Spleen (tissue), 7 donors: ENCODE measurements at regions not wholly inside any gene's neighbourhood (a gene's known extent, or its start where the extent isn't known, plus 50 kb on each side); places are given as distances from the start of the nearest gene placed in this dataset.

Experiments used
- CTCF ChIP-seq, 11 experiments: fragments of 200-600 bp in 7 of 11; fragments of 450-650 bp in 4 of 11; sonication (generic) in 4 of 11; IDR thresholded peaks in 8 of 11; conservative IDR thresholded peaks in 3 of 11; 1 replicate in 7 of 11; 2 replicates in 4 of 11; pipeline versions ENCODE4 v1.4.0 to v1.8.0; 2016 to 2021; ENCODE audit warnings: antibody characterized with exemption in 11 of 11, inconsistent platforms in 4 of 11, mild to moderate bottlenecking in 1 of 11
- POLR2A ChIP-seq, 3 donors: fragments of 450-650 bp; IDR thresholded peaks; one replicate each; pipeline ENCODE4 v1.5.1; 2017; ENCODE audit warnings: antibody characterized with exemption in 3 of 3, mild to moderate bottlenecking in 1 of 3
- POLR2AphosphoS5 ChIP-seq, 3 donors: sonication (generic); formaldehyde crosslinking; IDR thresholded peaks; one replicate each; pipeline ENCODE4 v1.5.1; 2017; ENCODE audit warnings: antibody characterized with exemption in 3 of 3
- donor health status: DM: no; HTN: no; CAD: no; lungs with moderate emphysema.
- donor health status: DM: no; HTN: no; CAD: no.
- donor health status: DM: no; HTN: no; CAD: no.

GRCh38 chr5:20648981-20649380, 661.0 kb upstream of the CDH18 start:
- TF ChIP-seq CTCF (IDR thresholded peaks at IDR 0.05 in 8 of 11, conservative IDR thresholded peaks at IDR 0.05 in 3 of 11) (no peak), POLR2A (IDR thresholded peaks at IDR 0.05) (no peak), POLR2AphosphoS5 (IDR thresholded peaks at IDR 0.05) (no peak)
